H54 (cell line): ENCODE measurements at regions not wholly inside any gene's neighbourhood (a gene's known extent, or its start where the extent isn't known, plus 50 kb on each side); places are given as distances from the start of the nearest gene placed in this dataset.

ENCODE experiments used
- DNase-seq: peaks from one replicate; pipeline ENCODE4 v3.0.0; 2011; ENCODE audit warnings: low spot score, mixed read lengths; ENCODE audit not compliant: insufficient read length
- FAIRE-seq: peaks from 3 replicates; lab custom pipeline; 2011; peaks lifted over from hg19 to GRCh38; lab: Jason Lieb, UNC
- POLR2A ChIP-seq: IDR thresholded peaks from 2 replicates; pipeline ENCODE4 v1.6.1; 2011; ENCODE audit warnings: low read depth, mild to moderate bottlenecking, low read length

DNA sequence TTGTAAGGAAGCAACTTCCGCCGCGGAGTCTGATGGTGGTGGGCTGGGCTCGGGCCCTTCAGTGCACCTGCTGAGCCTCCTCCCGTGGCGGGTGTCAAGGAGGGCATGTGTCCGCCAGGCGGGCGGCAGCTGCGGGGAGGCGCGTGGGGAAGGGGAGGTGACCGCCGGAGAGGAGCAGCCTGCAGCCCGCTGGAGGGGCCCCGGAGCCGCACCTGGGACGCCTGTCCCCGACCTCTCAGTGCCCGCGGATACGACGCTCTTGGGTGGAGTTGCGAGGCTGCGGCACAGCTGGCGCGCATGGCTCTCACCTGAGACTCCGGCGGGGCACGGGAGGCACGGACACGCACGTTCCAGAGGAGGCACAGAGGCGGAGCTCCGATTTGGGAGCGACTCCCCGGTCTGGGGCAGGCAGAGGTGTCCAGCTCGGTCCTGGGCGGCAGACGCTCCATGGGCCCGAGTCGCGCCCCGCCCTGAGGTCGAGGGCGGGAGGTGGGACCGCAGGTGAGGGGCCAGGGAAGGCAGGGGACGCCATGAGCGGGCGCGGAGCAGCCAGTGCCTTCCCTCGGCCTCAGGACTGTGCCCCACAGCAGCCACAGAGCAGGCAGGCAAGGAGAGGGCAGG, 50.2 kb upstream of the PRR20G start:
- no peak for FAIRE-seq
- TF ChIP-seq POLR2A = no peak
- no peak for DNase-seq
